ENCODE measurements at regions not wholly inside any gene's neighbourhood (a gene's known extent, or its start where the extent isn't known, plus 50 kb on each side); places are given as distances from the start of the nearest gene placed in this dataset.

DNA sequence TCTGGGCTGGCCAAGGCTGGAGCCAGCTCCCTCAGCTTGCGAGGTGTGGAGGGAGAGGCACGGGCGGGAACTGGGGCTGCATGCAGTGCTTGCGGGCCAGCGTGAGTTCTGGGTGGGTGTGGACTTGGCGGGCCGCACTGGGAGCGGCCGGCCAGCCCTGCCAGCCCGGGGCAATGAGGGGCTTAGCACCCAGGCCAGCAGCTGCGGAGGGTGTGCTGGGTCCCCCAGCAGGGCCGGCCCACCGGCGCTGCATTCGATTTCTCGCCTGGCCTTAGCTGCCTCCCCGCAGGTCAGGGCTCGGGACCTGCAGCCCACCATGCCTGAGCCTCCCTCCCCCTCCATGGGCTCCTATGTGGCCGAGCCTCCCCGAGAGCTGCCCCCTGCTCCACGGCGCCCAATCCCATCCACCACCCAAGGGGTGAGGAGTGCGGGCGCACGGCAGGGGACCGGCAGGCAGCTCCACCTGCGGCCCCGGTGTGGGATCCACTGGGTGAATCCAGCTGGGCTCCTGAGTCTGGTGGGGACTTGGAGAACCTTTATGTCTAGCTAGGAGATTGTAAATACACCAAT lies 302.6 kb upstream of the ADAMTS16 start:
- ChIA-PET POLR2A (no interaction called here), CTCF (no interaction called here)
- Histone ChIP-seq H3K27ac (ENCODE audit: low read depth, low read length) (no peak overlapping the region), H3K27me3 (ENCODE audit: insufficient read depth, low read length, poor library complexity, severe bottlenecking) (no peaks in the 10 kb centered on the region), H3K36me3 (ENCODE audit: insufficient read depth, low read length) (no peaks in the 10 kb centered on the region), H3K4me1 (ENCODE audit: insufficient read depth, low read length) (no peaks in the 10 kb centered on the region), H3K4me3 (ENCODE audit: low read length) (no peak overlapping the region), H3K9me3 (ENCODE audit: low read length) (no peaks in the 10 kb centered on the region)
- peaks cover 5 to 15% (median 7%) of the 10 kb centered on the region in 5 donors for H3K9me3 Mint-ChIP-seq
- peaks cover 0 to 2% (median 0%) of the 10 kb centered on the region in 3 donors for H3K36me3 Mint-ChIP-seq
- DNase-seq = no peak
- H3K27ac Mint-ChIP-seq = no peak overlapping the region
- H3K4me1 Mint-ChIP-seq = no peaks in the 10 kb centered on the region
- no peak overlapping the region for H3K4me3 Mint-ChIP-seq
- no peaks in the 10 kb centered on the region for H3K27me3 Mint-ChIP-seq

DNA sequence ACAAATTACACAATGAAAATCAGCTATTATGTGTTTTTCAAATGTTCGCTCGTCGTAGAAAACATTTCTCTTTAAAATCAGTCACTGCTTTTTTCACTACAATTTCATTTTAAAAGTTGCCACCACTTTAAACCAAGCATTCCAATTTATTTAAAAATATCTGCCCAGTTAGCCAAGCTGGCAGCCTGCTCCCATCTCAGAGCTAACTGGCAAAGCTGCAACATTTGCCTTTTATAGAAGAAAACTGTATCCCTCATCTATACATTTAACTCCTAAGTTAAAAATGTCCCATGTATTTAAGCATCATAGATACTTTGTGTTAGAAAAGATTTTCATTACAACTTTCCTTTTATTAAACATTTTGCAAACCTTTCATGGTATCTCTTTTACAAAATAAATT lies 294.9 kb upstream of the ADAMTS16 start:
- Mint-ChIP-seq H3K9me3 (peaks cover 0 to 19% (median 6%) of the 10 kb centered on the region in 5 donors), H3K4me1 (no peaks in the 10 kb centered on the region), H3K27ac (no peak overlapping the region), H3K27me3 (peaks cover 0 to 1% of the 10 kb centered on the region in 2 donors), H3K4me3 (no peak overlapping the region), H3K36me3 (no peaks in the 10 kb centered on the region)
- no peaks in the 10 kb centered on the region for H3K27me3 ChIP-seq (ENCODE audit: insufficient read depth, low read length, poor library complexity, severe bottlenecking)
- no peaks in the 10 kb centered on the region for H3K4me1 ChIP-seq (ENCODE audit: insufficient read depth, low read length)
- H3K27ac ChIP-seq (ENCODE audit: low read depth, low read length) = no peak overlapping the region
- POLR2A ChIA-PET = no interaction called here
- no peaks in the 10 kb centered on the region for H3K36me3 ChIP-seq (ENCODE audit: insufficient read depth, low read length)
- CTCF ChIA-PET = no interaction called here
- H3K9me3 ChIP-seq (ENCODE audit: low read length) = no peaks in the 10 kb centered on the region
- no peak for DNase-seq
- H3K4me3 ChIP-seq (ENCODE audit: low read length) = no peak overlapping the region

DNA sequence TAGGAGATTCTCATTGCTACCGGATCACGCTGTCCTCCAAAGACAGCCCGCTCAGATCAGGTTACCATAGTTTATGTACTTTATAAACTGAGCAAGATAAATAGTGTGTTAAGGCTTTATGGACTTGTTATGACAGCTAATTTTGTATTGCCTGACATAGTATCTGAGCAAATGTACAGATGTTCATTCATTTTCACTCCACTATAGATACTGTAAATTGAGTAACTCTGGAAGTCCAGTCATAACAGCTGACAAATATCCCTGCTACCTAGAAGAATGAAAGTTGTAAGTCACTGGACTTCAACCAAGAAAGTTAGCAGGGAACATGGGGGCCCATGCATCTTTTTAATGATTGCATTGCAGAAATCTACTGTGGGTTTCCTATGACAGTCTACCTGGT lies 292.4 kb upstream of the ADAMTS16 start:
- no peaks in the 10 kb centered on the region for H3K4me1 Mint-ChIP-seq
- Histone ChIP-seq H3K4me3 (ENCODE audit: low read length) (no peak overlapping the region), H3K9me3 (ENCODE audit: low read length) (no peaks in the 10 kb centered on the region), H3K27ac (ENCODE audit: low read depth, low read length) (no peak overlapping the region), H3K4me1 (ENCODE audit: insufficient read depth, low read length) (no peaks in the 10 kb centered on the region), H3K27me3 (ENCODE audit: insufficient read depth, low read length, poor library complexity, severe bottlenecking) (no peaks in the 10 kb centered on the region), H3K36me3 (ENCODE audit: insufficient read depth, low read length) (no peaks in the 10 kb centered on the region)
- H3K27me3 Mint-ChIP-seq = peaks cover 0 to 1% of the 10 kb centered on the region in 2 donors
- no peak overlapping the region for H3K4me3 Mint-ChIP-seq
- no peak overlapping the region for H3K27ac Mint-ChIP-seq
- peaks cover 0 to 19% (median 6%) of the 10 kb centered on the region in 5 donors for H3K9me3 Mint-ChIP-seq
- DNase-seq = no peak
- H3K36me3 Mint-ChIP-seq = no peaks in the 10 kb centered on the region
- ChIA-PET POLR2A (no interaction called here), CTCF (no interaction called here)

DNA sequence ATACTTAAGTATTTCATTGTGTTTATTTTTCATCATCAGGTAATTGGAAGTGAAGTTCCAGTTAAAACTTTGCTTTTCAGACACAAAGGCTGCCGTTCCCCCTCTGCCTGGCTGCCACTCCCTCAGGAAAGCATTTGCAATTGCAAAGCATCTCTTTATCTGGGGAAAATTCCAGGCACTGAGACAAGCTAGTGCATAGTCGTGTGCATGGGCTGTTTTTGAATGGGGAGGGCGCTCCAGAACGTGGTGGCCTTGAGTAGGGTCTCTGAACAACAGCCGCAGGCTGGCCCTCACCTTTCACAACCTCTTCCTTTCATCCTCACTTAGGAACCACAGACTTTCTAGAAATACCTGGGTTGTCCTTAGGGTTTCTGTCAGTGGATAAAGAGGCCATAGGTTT lies 285.1 kb upstream of the ADAMTS16 start:
- Mint-ChIP-seq H3K27ac (no peak overlapping the region), H3K27me3 (no peaks in the 10 kb centered on the region), H3K4me1 (no peaks in the 10 kb centered on the region), H3K36me3 (no peaks in the 10 kb centered on the region), H3K4me3 (no peak overlapping the region), H3K9me3 (peaks cover 6 to 17% (median 10%) of the 10 kb centered on the region in 5 donors)
- ChIA-PET CTCF (no interaction called here), POLR2A (no interaction called here)
- no peaks in the 10 kb centered on the region for H3K36me3 ChIP-seq (ENCODE audit: insufficient read depth, low read length)
- H3K27me3 ChIP-seq (ENCODE audit: insufficient read depth, low read length, poor library complexity, severe bottlenecking) = no peaks in the 10 kb centered on the region
- H3K9me3 ChIP-seq (ENCODE audit: low read length) = no peaks in the 10 kb centered on the region
- no peak overlapping the region for H3K27ac ChIP-seq (ENCODE audit: low read depth, low read length)
- H3K4me3 ChIP-seq (ENCODE audit: low read length) = no peak overlapping the region
- H3K4me1 ChIP-seq (ENCODE audit: insufficient read depth, low read length) = no peaks in the 10 kb centered on the region
- no peak for DNase-seq

DNA sequence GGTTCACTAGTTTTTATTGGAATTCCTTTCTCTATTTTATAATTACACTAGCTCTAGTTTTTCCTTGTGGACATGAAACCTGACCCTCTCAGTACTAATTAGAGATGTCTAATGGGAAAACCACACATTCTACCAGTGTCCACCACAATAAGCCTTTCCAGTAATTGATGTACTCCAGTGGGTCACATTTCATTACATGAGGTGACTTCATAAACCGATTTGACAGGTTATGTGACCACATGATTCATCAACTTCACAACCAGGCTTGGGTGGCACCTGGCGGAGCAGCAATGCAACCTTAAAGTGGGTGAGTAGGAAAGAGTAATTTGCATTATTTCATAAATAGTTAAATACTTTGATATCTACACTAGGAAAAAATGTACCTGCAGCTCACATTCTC lies 284.2 kb upstream of the ADAMTS16 start:
- Histone ChIP-seq H3K27me3 (ENCODE audit: insufficient read depth, low read length, poor library complexity, severe bottlenecking) (no peaks in the 10 kb centered on the region), H3K27ac (ENCODE audit: low read depth, low read length) (no peak overlapping the region), H3K4me1 (ENCODE audit: insufficient read depth, low read length) (no peaks in the 10 kb centered on the region), H3K36me3 (ENCODE audit: insufficient read depth, low read length) (no peaks in the 10 kb centered on the region), H3K4me3 (ENCODE audit: low read length) (no peak overlapping the region), H3K9me3 (ENCODE audit: low read length) (no peaks in the 10 kb centered on the region)
- H3K4me1 Mint-ChIP-seq = no peaks in the 10 kb centered on the region
- no peaks in the 10 kb centered on the region for H3K27me3 Mint-ChIP-seq
- H3K36me3 Mint-ChIP-seq = no peaks in the 10 kb centered on the region
- POLR2A ChIA-PET = no interaction called here
- H3K27ac Mint-ChIP-seq = no peak overlapping the region
- peaks cover 5 to 17% (median 10%) of the 10 kb centered on the region in 5 donors for H3K9me3 Mint-ChIP-seq
- no peak overlapping the region for H3K4me3 Mint-ChIP-seq
- CTCF ChIA-PET = no interaction called here
- DNase-seq = no peak

DNA sequence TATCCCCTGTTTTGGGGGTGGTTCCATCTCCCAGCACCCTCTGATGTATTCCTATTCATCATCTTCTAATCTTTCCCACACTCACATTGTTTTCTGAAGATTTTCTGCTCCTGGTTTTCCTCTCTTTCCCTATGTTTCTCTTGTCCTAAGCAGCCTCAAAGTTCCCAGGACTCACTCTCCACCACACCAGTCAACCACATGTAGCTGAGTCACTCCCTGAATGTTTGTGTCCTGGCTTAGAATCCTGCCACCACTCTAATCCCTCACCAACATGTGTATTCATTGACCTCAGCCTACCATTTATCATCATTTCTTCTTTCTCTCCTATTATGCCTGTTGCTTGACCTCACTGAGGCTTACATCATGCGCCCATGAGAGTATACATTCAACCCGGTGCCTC lies 282.4 kb upstream of the ADAMTS16 start:
- POLR2A ChIA-PET = no interaction called here
- CTCF ChIA-PET = no interaction called here
- H3K27me3 Mint-ChIP-seq = no peaks in the 10 kb centered on the region
- Histone ChIP-seq H3K27ac (ENCODE audit: low read depth, low read length) (no peak overlapping the region), H3K36me3 (ENCODE audit: insufficient read depth, low read length) (no peaks in the 10 kb centered on the region), H3K27me3 (ENCODE audit: insufficient read depth, low read length, poor library complexity, severe bottlenecking) (no peaks in the 10 kb centered on the region), H3K4me1 (ENCODE audit: insufficient read depth, low read length) (no peaks in the 10 kb centered on the region), H3K9me3 (ENCODE audit: low read length) (no peaks in the 10 kb centered on the region), H3K4me3 (ENCODE audit: low read length) (no peak overlapping the region)
- H3K4me1 Mint-ChIP-seq = no peaks in the 10 kb centered on the region
- peaks cover 0 to 17% (median 8%) of the 10 kb centered on the region in 5 donors for H3K9me3 Mint-ChIP-seq
- H3K4me3 Mint-ChIP-seq = no peak overlapping the region
- no peak for DNase-seq
- H3K27ac Mint-ChIP-seq = no peak overlapping the region
- H3K36me3 Mint-ChIP-seq = no peaks in the 10 kb centered on the region

DNA sequence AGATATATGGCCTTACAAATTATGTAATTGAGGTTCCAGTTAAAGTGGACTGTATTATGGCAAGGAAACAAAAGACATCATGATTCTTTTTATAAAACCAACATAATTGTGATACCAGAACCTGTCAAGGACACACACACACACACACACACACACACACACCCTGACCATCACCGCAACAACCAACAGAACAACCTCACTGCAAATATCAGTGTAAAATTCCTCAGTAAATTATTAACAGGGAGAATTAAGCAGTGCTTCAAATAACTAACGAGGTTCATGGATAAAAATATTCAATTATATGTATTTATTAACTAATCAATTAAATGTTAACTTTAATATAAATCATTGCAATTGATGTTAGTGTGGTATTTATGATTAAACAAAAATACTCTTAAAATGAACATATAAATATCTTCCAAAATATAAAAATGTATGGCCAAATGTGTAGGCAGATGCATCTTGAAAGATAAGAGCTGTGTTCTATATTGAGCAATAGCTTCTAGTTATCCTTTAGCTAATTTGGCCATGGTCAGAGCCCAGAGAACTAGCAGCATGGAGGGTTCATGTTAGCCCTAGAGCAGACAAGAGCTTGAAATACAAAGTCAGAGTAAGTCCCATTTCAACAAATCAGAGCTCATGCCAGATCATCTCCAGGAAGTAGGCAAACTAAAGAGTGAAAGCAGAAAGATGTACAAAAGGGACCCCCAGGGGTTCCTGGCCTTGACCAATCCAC lies 280.5 kb upstream of the ADAMTS16 start:
- POLR2A ChIA-PET = no interaction called here

DNA sequence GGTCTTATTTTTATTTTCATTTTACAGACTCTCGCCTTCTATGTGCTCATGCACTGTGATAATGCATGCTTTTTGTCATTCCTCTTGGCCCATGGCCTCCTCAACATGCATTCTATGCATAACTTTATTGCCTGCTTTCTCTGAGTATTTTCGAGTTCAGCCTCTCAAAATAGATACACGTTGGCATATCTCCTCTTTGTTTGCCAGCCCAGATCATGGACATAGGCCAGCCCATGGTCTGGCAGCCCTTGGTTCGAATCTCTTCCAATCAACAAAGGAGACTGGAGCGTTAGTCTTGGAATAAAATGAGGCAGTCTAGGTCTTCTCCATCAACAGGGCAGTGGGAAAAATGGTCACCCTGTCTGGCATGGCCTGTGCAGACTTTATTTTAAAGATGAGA lies 279.5 kb upstream of the ADAMTS16 start:
- Histone ChIP-seq H3K9me3 (ENCODE audit: low read length) (no peaks in the 10 kb centered on the region), H3K27ac (ENCODE audit: low read depth, low read length) (no peak overlapping the region), H3K4me1 (ENCODE audit: insufficient read depth, low read length) (no peaks in the 10 kb centered on the region), H3K27me3 (ENCODE audit: insufficient read depth, low read length, poor library complexity, severe bottlenecking) (no peaks in the 10 kb centered on the region), H3K36me3 (ENCODE audit: insufficient read depth, low read length) (no peaks in the 10 kb centered on the region), H3K4me3 (ENCODE audit: low read length) (no peak overlapping the region)
- Mint-ChIP-seq H3K9me3 (peaks cover 0 to 17% (median 9%) of the 10 kb centered on the region in 5 donors), H3K36me3 (no peaks in the 10 kb centered on the region), H3K27ac (no peak overlapping the region), H3K4me1 (no peaks in the 10 kb centered on the region), H3K4me3 (no peak overlapping the region), H3K27me3 (no peaks in the 10 kb centered on the region)
- no peak for DNase-seq
- ChIA-PET CTCF (no interaction called here), POLR2A (no interaction called here)

More for the DNA sequence above, 280.5 kb upstream of the ADAMTS16 start:
- Mint-ChIP-seq H3K9me3 (peaks cover 0 to 17% (median 6%) of the 10 kb centered on the region in 5 donors), H3K4me3 (no peak overlapping the region), H3K27ac (no peak overlapping the region), H3K36me3 (no peaks in the 10 kb centered on the region), H3K27me3 (no peaks in the 10 kb centered on the region), H3K4me1 (no peaks in the 10 kb centered on the region)
- Histone ChIP-seq H3K27me3 (ENCODE audit: insufficient read depth, low read length, poor library complexity, severe bottlenecking) (no peaks in the 10 kb centered on the region), H3K4me3 (ENCODE audit: low read length) (no peak overlapping the region), H3K9me3 (ENCODE audit: low read length) (no peaks in the 10 kb centered on the region), H3K27ac (ENCODE audit: low read depth, low read length) (no peak overlapping the region), H3K36me3 (ENCODE audit: insufficient read depth, low read length) (no peaks in the 10 kb centered on the region), H3K4me1 (ENCODE audit: insufficient read depth, low read length) (no peaks in the 10 kb centered on the region)
- DNase-seq = no peak
- CTCF ChIA-PET = no interaction called here

All from CD8-positive, alpha-beta memory T cell (primary cell).